ENCODE measurements at regions not wholly inside any gene's neighbourhood (a gene's known extent, or its start where the extent isn't known, plus 50 kb on each side); places are given as distances from the start of the nearest gene placed in this dataset.

DNA sequence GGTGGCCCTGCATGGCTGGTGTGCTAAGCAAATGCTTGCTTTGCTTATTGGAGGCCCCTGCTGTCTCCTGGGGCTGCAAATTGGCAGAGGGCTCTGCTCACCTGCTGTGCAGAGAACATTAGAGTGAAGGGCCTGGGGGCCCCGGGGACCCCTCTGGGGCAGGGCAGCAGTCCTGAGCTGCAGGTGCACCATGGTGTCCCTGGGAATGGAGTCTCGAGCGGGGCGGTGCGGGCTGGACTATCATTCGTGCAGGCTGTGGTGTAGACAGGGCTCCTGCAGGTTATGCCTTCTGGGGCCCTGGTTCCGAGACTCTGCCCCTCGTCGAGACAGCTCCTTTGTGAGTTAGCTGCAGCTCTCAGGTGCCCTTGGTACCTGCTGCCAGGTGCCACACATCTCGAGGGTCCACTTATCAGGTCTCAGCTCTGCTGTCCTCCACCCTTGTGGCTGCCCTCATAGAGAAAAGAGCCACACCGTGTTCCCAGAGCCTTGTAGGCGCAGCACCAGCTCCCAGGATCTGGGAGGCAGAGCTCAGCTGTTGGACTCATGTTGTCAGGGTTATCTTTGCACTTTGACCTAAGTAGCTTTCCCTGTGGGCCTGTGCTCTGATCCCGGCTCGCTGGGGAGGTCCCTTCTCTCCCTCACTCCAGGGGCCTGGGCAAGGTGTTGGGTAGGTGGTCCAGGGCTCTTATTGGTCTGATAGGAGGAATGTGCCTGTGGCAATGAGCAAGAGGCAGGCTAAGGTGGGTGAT is 58.0 kb upstream of the ZNF536 start:
- H3K79me2 ChIP-seq (ENCODE audit: insufficient read depth): no peaks in the 10 kb centered on the region
- 53% methylated on average over 8 of the region's 14 CpGs for WGBS (ENCODE audit: low lambda C conversion rate)
- CTCF ChIA-PET: interaction anchor here (0.6 kb wide), 1 partner anchor 11 kb away, joined by 3 read pairs; no protein-coding TSS in a partner anchor
- TF ChIP-seq MEF2A (IDR thresholded peaks at IDR 0.05; ENCODE audit: borderline replicate concordance, low read depth) (no peak), TCF12 (IDR thresholded peaks at IDR 0.05) (no peak), TAF1 (IDR thresholded peaks at IDR 0.05; ENCODE audit: borderline replicate concordance, low read depth, low read length) (no peak), SMC3 (IDR thresholded peaks at IDR 0.05; ENCODE audit: low read depth, low read length) (no peak), GABPA (IDR thresholded peaks at IDR 0.05; ENCODE audit: low read depth) (no peak), EP300 (IDR thresholded peaks at IDR 0.05; ENCODE audit: borderline replicate concordance in 1 of 2, low read depth in 1 of 2, low read length in 1 of 2) (no peak), ZBTB33 (IDR thresholded peaks at IDR 0.05; ENCODE audit: borderline replicate concordance, low read depth) (no peak), NRF1 (IDR thresholded peaks at IDR 0.05; ENCODE audit: low read depth, low read length) (no peak), FOXM1 (IDR thresholded peaks at IDR 0.05; ENCODE audit: low read depth) (no peak)
- TF ChIP-seq, protein P1, sequence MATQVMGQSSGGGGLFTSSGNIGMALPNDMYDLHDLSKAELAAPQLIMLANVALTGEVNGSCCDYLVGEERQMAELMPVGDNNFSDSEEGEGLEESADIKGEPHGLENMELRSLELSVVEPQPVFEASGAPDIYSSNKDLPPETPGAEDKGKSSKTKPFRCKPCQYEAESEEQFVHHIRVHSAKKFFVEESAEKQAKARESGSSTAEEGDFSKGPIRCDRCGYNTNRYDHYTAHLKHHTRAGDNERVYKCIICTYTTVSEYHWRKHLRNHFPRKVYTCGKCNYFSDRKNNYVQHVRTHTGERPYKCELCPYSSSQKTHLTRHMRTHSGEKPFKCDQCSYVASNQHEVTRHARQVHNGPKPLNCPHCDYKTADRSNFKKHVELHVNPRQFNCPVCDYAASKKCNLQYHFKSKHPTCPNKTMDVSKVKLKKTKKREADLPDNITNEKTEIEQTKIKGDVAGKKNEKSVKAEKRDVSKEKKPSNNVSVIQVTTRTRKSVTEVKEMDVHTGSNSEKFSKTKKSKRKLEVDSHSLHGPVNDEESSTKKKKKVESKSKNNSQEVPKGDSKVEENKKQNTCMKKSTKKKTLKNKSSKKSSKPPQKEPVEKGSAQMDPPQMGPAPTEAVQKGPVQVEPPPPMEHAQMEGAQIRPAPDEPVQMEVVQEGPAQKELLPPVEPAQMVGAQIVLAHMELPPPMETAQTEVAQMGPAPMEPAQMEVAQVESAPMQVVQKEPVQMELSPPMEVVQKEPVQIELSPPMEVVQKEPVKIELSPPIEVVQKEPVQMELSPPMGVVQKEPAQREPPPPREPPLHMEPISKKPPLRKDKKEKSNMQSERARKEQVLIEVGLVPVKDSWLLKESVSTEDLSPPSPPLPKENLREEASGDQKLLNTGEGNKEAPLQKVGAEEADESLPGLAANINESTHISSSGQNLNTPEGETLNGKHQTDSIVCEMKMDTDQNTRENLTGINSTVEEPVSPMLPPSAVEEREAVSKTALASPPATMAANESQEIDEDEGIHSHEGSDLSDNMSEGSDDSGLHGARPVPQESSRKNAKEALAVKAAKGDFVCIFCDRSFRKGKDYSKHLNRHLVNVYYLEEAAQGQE (IDR thresholded peaks at IDR 0.05; ENCODE audit: low read depth, low read length): no peak
- TF ChIP-seq, protein P2, sequence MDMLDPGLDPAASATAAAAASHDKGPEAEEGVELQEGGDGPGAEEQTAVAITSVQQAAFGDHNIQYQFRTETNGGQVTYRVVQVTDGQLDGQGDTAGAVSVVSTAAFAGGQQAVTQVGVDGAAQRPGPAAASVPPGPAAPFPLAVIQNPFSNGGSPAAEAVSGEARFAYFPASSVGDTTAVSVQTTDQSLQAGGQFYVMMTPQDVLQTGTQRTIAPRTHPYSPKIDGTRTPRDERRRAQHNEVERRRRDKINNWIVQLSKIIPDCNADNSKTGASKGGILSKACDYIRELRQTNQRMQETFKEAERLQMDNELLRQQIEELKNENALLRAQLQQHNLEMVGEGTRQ (IDR thresholded peaks at IDR 0.05; ENCODE audit: borderline replicate concordance, low read depth, low read length): no peak
- H3K9me3 ChIP-seq: no peaks in the 10 kb centered on the region
- no peaks in the 10 kb centered on the region for H4K20me1 ChIP-seq (ENCODE audit: insufficient read depth)
- H2AFZ ChIP-seq (ENCODE audit: low read depth): no peak overlapping the region
- no peaks in the 10 kb centered on the region for H3K27me3 ChIP-seq (ENCODE audit: insufficient read depth)
- no peaks in the 10 kb centered on the region for H3F3A ChIP-seq (replicated peaks; ENCODE audit: insufficient read depth)
- no peak overlapping the region for H3K27ac ChIP-seq (ENCODE audit: low read depth in 2 of 2, low read length in 1 of 2)
- no peak overlapping the region for H3K4me3 ChIP-seq (ENCODE audit: low read depth in 2 of 2, low read length in 1 of 2)
- H3K4me2 ChIP-seq: no peak overlapping the region
- no peak overlapping the region for H3K9ac ChIP-seq
- POLR2A ChIA-PET: no interaction called here
- no peaks in the 10 kb centered on the region for H3K9me2 ChIP-seq
- H3K36me3 ChIP-seq (replicated peaks in 1 of 2; ENCODE audit: control insufficient read depth in 1 of 2, insufficient read depth in 2 of 2, low read length in 1 of 2): no peaks in the 10 kb centered on the region
- H3K4me1 ChIP-seq (ENCODE audit: control insufficient read depth in 1 of 2, insufficient read depth in 2 of 2, low read depth in 1 of 2, low read length in 1 of 2): no peaks in the 10 kb centered on the region; a peak in 1 of 4 replicates
- DNase-seq: no peak

Measured in SK-N-SH (cell line).